HEK293 (cell line): ENCODE measurements at regions not wholly inside any gene's neighbourhood (a gene's known extent, or its start where the extent isn't known, plus 50 kb on each side); places are given as distances from the start of the nearest gene placed in this dataset.

Experiments used
- CTCF ChIA-PET: fragments of 350-600 bp; formaldehyde crosslinking; extraction: SDS; loops from one replicate; lab custom pipeline; 2021; ENCODE audit warnings: antibody characterized with exemption; lab: Yijun Ruan, JAX
- POLR2A ChIA-PET: fragments of 300-600 bp; formaldehyde crosslinking; extraction: SDS; loops from one replicate; lab custom pipeline; 2020; ENCODE audit warnings: antibody characterized with exemption, inconsistent platforms; lab: Yijun Ruan, JAX
- H3K27ac ChIP-seq: fragments of 200-500 bp; sonication (Bioruptor generic); 2 replicates; pipeline ENCODE4 v1.5.1; 2014; ENCODE audit warnings: low read depth, low read length, control low read depth, inconsistent platforms; ENCODE audit errors: extremely low read depth
- H3K36me3 ChIP-seq, 2 experiments: fragments of 200-500 bp in 1 of 2; sonication (Bioruptor generic) in 1 of 2; 1 replicate in 1 of 2; 2 replicates in 1 of 2; pipeline ENCODE4 v1.5.1; 2014 to 2017; ENCODE audit warnings: inconsistent platforms in 2 of 2, low read length in 2 of 2; ENCODE audit not compliant: control insufficient read depth in 2 of 2, insufficient read depth in 1 of 2
- H3K4me1 ChIP-seq: fragments of 200-500 bp; sonication (Bioruptor generic); 2 replicates; pipeline ENCODE4 v1.5.1; 2014; ENCODE audit warnings: mild to moderate bottlenecking, low read length, inconsistent platforms; ENCODE audit not compliant: control insufficient read depth, insufficient read depth
- H3K4me3 ChIP-seq: 2 replicates; pipeline ENCODE4 v1.5.1; 2011; ENCODE audit warnings: low read depth, mild to moderate bottlenecking, control low read depth, low read length, moderate library complexity
- H3K9me3 ChIP-seq: fragments of 200-500 bp; sonication (Bioruptor generic); 2 replicates; pipeline ENCODE4 v1.5.1; 2014; ENCODE audit warnings: low read depth, low read length, inconsistent platforms; ENCODE audit not compliant: control insufficient read depth, insufficient read depth
- EGR2 ChIP-seq: fragments of 450-650 bp; formaldehyde crosslinking; IDR thresholded peaks from 2 replicates; pipeline ENCODE4 v1.5.1; 2016; ENCODE audit warnings: low read depth, missing biosample characterization, missing genetic modification characterization
- GLIS1 ChIP-seq: fragments of 450-650 bp; formaldehyde crosslinking; IDR thresholded peaks from 2 replicates; pipeline ENCODE4 v1.5.1; 2016; ENCODE audit warnings: missing biosample characterization, missing genetic modification characterization
- HOXA7 ChIP-seq: sonication (generic); formaldehyde crosslinking; IDR thresholded peaks from 2 replicates; pipeline ENCODE4 v1.8.1; 2022; ENCODE audit warnings: missing genetic modification reagents, borderline replicate concordance
- IKZF3 ChIP-seq: fragments of 450-650 bp; IDR thresholded peaks from 2 replicates; pipeline ENCODE4 v1.5.0; 2018; ENCODE audit warnings: missing biosample characterization, mild to moderate bottlenecking, missing genetic modification characterization, moderate library complexity
- KLF16 ChIP-seq: fragments of 450-650 bp; formaldehyde crosslinking; IDR thresholded peaks from 2 replicates; pipeline ENCODE4 v1.5.1; 2017; ENCODE audit warnings: missing biosample characterization, missing genetic modification characterization
- KLF17 ChIP-seq: fragments of 450-650 bp; formaldehyde crosslinking; IDR thresholded peaks from 2 replicates; pipeline ENCODE4 v1.5.1; 2016; ENCODE audit warnings: missing biosample characterization, missing genetic modification characterization
- KLF8 ChIP-seq: fragments of 450-650 bp; formaldehyde crosslinking; IDR thresholded peaks from 2 replicates; pipeline ENCODE4 v1.5.1; 2016; ENCODE audit warnings: missing biosample characterization, missing genetic modification characterization
- MYNN ChIP-seq: fragments of 450-650 bp; formaldehyde crosslinking; IDR thresholded peaks from 2 replicates; pipeline ENCODE4 v1.5.1; 2016; ENCODE audit warnings: missing biosample characterization, missing genetic modification characterization, borderline replicate concordance
- RBAK ChIP-seq: fragments of 450-650 bp; formaldehyde crosslinking; IDR thresholded peaks from 2 replicates; pipeline ENCODE4 v1.5.1; 2016; ENCODE audit warnings: missing biosample characterization, missing genetic modification characterization
- SP3 ChIP-seq: fragments of 450-650 bp; formaldehyde crosslinking; IDR thresholded peaks from 2 replicates; pipeline ENCODE4 v1.5.1; 2016; ENCODE audit warnings: missing biosample characterization, missing genetic modification characterization
- ZBTB20 ChIP-seq: fragments of 450-650 bp; formaldehyde crosslinking; IDR thresholded peaks from 2 replicates; pipeline ENCODE4 v1.5.1; 2016; ENCODE audit warnings: missing biosample characterization, missing genetic modification characterization
- ZNF19 ChIP-seq: fragments of 450-650 bp; formaldehyde crosslinking; IDR thresholded peaks from 2 replicates; pipeline ENCODE4; 2016; ENCODE audit warnings: missing biosample characterization, missing genetic modification characterization, low read depth
- ZNF202 ChIP-seq: fragments of 450-650 bp; formaldehyde crosslinking; IDR thresholded peaks from 2 replicates; pipeline ENCODE4 v1.5.1; 2016; ENCODE audit warnings: missing biosample characterization, missing genetic modification characterization, borderline replicate concordance
- ZNF350 ChIP-seq: fragments of 450-650 bp; formaldehyde crosslinking; IDR thresholded peaks from 2 replicates; pipeline ENCODE4 v1.5.0; 2017; ENCODE audit warnings: missing biosample characterization, mild to moderate bottlenecking, missing genetic modification characterization
- ZNF394 ChIP-seq: fragments of 450-650 bp; formaldehyde crosslinking; IDR thresholded peaks from 2 replicates; pipeline ENCODE4 v1.5.1; 2016; ENCODE audit warnings: missing biosample characterization, missing genetic modification characterization, mild to moderate bottlenecking, moderate library complexity, borderline replicate concordance
- ZNF501 ChIP-seq: fragments of 450-650 bp; formaldehyde crosslinking; IDR thresholded peaks from 2 replicates; pipeline ENCODE4 v1.5.1; 2016; ENCODE audit warnings: missing biosample characterization, missing genetic modification characterization
- ZNF544 ChIP-seq: fragments of 450-650 bp; formaldehyde crosslinking; IDR thresholded peaks from 2 replicates; pipeline ENCODE4 v1.5.0; 2017; ENCODE audit warnings: missing biosample characterization, missing genetic modification characterization
- ZNF548 ChIP-seq: fragments of 450-650 bp; formaldehyde crosslinking; IDR thresholded peaks from 2 replicates; pipeline ENCODE4 v1.5.1; 2016; ENCODE audit warnings: missing biosample characterization, missing genetic modification characterization
- ZNF623 ChIP-seq: fragments of 450-650 bp; formaldehyde crosslinking; IDR thresholded peaks from 2 replicates; pipeline ENCODE4 v1.5.1; 2016; ENCODE audit warnings: missing biosample characterization, missing genetic modification characterization
- ZNF624 ChIP-seq: fragments of 450-650 bp; formaldehyde crosslinking; IDR thresholded peaks from 2 replicates; pipeline ENCODE4 v1.5.1; 2017; ENCODE audit warnings: missing biosample characterization, missing genetic modification characterization
- ZNF658 ChIP-seq: fragments of 450-650 bp; formaldehyde crosslinking; IDR thresholded peaks from 2 replicates; pipeline ENCODE4; 2016; ENCODE audit warnings: missing biosample characterization, missing genetic modification characterization
- ZNF677 ChIP-seq: fragments of 450-650 bp; IDR thresholded peaks from 2 replicates; pipeline ENCODE4 v1.5.0; 2018; ENCODE audit warnings: missing biosample characterization, mild to moderate bottlenecking, missing genetic modification characterization, moderate library complexity
- ZNF692 ChIP-seq: fragments of 450-650 bp; formaldehyde crosslinking; IDR thresholded peaks from 2 replicates; pipeline ENCODE4 v1.5.1; 2016; ENCODE audit warnings: missing biosample characterization, missing genetic modification characterization
- ZNF701 ChIP-seq: fragments of 450-650 bp; formaldehyde crosslinking; IDR thresholded peaks from 2 replicates; pipeline ENCODE4 v1.5.1; 2016; ENCODE audit warnings: missing biosample characterization, missing genetic modification characterization
- ZNF76 ChIP-seq: fragments of 450-650 bp; formaldehyde crosslinking; IDR thresholded peaks from 2 replicates; pipeline ENCODE4; 2016; ENCODE audit warnings: low read depth, missing biosample characterization, missing genetic modification characterization, borderline replicate concordance
- TF ChIP-seq, protein P1 (sequence below): fragments of 450-650 bp; formaldehyde crosslinking; IDR thresholded peaks from 2 replicates; pipeline ENCODE4 v1.5.1; 2016; ENCODE audit warnings: missing biosample characterization, missing genetic modification characterization
- TF ChIP-seq, protein P2 (sequence below): fragments of 450-650 bp; formaldehyde crosslinking; IDR thresholded peaks from 2 replicates; pipeline ENCODE4 v1.5.1; 2016; ENCODE audit warnings: missing biosample characterization, missing genetic modification characterization, borderline replicate concordance
- TF ChIP-seq, protein P3 (sequence below): fragments of 450-650 bp; formaldehyde crosslinking; IDR thresholded peaks from 2 replicates; pipeline ENCODE4 v1.5.1; 2016; ENCODE audit warnings: missing biosample characterization, missing genetic modification characterization, borderline replicate concordance

DNA sequence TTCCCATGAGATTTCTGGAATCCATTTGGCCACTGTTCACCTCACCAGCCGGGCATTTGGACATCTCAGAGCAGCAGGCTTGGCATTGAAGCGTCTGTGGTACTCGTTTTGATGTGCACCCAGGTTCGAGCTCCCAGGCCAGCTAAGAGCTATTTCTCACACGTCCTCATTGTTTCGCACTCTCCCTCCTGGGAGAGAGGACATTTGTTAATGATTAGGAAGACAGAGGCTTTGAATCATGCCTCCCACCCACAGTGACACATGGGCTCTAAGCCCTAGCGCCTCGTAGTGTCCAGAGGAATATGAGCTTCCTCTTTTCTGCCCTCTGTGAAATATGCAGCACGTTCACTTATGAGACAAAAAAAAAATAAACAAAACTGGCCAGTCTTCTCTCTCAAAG, 361.8 kb downstream of the RND3 start (continued):
- TF ChIP-seq RBAK (tag by site-specific recombination), result no peak
- no peak for TF ChIP-seq ZNF350 (tag by site-specific recombination)
- TF ChIP-seq IKZF3 (tag by site-specific recombination), result no peak
- no peak for TF ChIP-seq MYNN (tag by site-specific recombination)
- TF ChIP-seq ZNF19, result no peak
- no peak for TF ChIP-seq ZNF394 (tag by site-specific recombination)
- no peak for TF ChIP-seq GLIS1 (tag by site-specific recombination)

DNA sequence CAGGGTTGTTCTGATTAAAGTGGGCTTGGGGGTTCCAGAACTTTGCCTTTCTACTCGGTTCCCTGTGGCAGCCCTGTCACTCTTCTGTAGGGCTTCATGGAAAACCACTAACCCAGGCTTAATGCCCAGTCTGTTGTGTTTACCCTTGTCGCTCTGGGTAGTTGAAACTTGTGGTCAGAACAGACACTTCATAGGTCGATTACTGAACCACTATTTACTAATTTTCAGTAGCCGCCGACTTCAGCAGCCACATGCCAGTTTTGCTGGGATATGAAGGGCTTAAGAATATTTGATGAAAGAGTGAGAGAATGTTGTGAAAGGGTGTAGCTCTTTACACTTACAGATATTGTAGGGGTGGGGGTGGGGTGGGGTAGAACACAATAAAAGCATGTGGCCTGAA, 362.3 kb downstream of the RND3 start:
- ChIA-PET POLR2A (no interaction called here), CTCF (interaction anchor here (0.6 kb wide), 1 partner anchor 17 kb away, joined by 3 read pairs; no protein-coding TSS in a partner anchor)
- Histone ChIP-seq H3K27ac (no peak overlapping the region), H3K4me1 (no peaks in the 10 kb centered on the region), H3K4me3 (no peak overlapping the region), H3K9me3 (no peaks in the 10 kb centered on the region), H3K36me3 (no peaks in the 10 kb centered on the region)
- no peak for TF ChIP-seq KLF8 (tag by site-specific recombination)
- no peak for TF ChIP-seq ZNF202 (tag by site-specific recombination)
- no peak for TF ChIP-seq EGR2 (tag by site-specific recombination)
- TF ChIP-seq ZNF701 (tag by site-specific recombination), result no peak
- TF ChIP-seq KLF16 (tag by site-specific recombination), result no peak
- TF ChIP-seq ZNF544 (tag by site-specific recombination), result no peak
- TF ChIP-seq ZNF677 (tag by site-specific recombination), result no peak
- no peak for TF ChIP-seq HOXA7 (CRISPR knock-in tag)
- TF ChIP-seq ZNF623 (tag by site-specific recombination), result no peak
- TF ChIP-seq, protein P1, sequence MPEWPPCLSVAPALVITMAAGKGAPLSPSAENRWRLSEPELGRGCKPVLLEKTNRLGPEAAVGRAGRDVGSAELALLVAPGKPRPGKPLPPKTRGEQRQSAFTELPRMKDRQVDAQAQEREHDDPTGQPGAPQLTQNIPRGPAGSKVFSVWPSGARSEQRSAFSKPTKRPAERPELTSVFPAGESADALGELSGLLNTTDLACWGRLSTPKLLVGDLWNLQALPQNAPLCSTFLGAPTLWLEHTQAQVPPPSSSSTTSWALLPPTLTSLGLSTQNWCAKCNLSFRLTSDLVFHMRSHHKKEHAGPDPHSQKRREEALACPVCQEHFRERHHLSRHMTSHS, result no peak

DNA sequence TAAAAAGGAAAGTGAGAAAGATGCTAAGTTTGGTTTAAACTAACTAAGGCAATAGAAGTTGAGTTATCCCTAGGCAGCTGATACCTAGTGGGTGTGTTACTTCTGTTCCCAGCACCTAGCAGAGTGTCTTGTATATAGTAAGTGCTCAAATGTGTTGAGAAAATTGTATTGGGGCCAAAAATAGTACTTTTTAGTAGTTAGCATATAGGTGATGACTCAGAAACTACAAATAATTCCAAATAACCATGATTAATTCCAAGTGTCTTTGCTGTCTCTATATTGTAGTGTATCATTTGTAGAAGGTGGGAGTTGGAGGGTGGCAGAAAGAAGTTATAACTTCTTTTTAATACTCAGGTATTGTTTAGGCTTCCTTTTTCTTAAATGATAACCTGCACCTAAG, 362.7 kb downstream of the RND3 start:
- H3K27ac ChIP-seq, result no peak overlapping the region
- no peaks in the 10 kb centered on the region for H3K4me1 ChIP-seq
- ChIA-PET POLR2A (no interaction called here), CTCF (no interaction called here)
- H3K9me3 ChIP-seq, result no peaks in the 10 kb centered on the region
- no peaks in the 10 kb centered on the region for H3K36me3 ChIP-seq
- no peak overlapping the region for H3K4me3 ChIP-seq
- TF ChIP-seq ZNF501 (tag by site-specific recombination) (no peak), KLF17 (tag by site-specific recombination) (no peak), ZNF692 (tag by site-specific recombination) (no peak), ZNF658 (no peak), SP3 (tag by site-specific recombination) (no peak), ZBTB20 (tag by site-specific recombination) (no peak), ZNF76 (tag by site-specific recombination) (no peak), ZNF624 (tag by site-specific recombination) (no peak), ZNF548 (tag by site-specific recombination) (no peak), ZNF19 (no peak)
- TF ChIP-seq, protein P2, sequence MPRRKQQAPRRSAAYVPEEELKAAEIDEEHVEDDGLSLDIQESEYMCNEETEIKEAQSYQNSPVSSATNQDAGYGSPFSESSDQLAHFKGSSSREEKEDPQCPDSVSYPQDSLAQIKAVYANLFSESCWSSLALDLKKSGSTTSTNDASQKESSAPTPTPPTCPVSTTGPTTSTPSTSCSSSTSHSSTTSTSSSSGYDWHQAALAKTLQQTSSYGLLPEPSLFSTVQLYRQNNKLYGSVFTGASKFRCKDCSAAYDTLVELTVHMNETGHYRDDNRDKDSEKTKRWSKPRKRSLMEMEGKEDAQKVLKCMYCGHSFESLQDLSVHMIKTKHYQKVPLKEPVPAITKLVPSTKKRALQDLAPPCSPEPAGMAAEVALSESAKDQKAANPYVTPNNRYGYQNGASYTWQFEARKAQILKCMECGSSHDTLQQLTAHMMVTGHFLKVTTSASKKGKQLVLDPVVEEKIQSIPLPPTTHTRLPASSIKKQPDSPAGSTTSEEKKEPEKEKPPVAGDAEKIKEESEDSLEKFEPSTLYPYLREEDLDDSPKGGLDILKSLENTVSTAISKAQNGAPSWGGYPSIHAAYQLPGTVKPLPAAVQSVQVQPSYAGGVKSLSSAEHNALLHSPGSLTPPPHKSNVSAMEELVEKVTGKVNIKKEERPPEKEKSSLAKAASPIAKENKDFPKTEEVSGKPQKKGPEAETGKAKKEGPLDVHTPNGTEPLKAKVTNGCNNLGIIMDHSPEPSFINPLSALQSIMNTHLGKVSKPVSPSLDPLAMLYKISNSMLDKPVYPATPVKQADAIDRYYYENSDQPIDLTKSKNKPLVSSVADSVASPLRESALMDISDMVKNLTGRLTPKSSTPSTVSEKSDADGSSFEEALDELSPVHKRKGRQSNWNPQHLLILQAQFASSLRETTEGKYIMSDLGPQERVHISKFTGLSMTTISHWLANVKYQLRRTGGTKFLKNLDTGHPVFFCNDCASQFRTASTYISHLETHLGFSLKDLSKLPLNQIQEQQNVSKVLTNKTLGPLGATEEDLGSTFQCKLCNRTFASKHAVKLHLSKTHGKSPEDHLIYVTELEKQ (tag by site-specific recombination), result no peak
- TF ChIP-seq, protein P3, sequence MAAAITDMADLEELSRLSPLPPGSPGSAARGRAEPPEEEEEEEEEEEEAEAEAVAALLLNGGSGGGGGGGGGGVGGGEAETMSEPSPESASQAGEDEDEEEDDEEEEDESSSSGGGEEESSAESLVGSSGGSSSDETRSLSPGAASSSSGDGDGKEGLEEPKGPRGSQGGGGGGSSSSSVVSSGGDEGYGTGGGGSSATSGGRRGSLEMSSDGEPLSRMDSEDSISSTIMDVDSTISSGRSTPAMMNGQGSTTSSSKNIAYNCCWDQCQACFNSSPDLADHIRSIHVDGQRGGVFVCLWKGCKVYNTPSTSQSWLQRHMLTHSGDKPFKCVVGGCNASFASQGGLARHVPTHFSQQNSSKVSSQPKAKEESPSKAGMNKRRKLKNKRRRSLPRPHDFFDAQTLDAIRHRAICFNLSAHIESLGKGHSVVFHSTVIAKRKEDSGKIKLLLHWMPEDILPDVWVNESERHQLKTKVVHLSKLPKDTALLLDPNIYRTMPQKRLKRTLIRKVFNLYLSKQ (tag by site-specific recombination), result no peak
